HepG2 (cell line): ENCODE measurements at regions not wholly inside any gene's neighbourhood (a gene's known extent, or its start where the extent isn't known, plus 50 kb on each side); places are given as distances from the start of the nearest gene placed in this dataset.
A peak's percentile ranks its signal among the peaks of the same experiment; 100 is the strongest.

ENCODE experiments used
- ARID5B ChIP-seq: IDR thresholded peaks from 2 replicates; pipeline ENCODE4 v1.4.0; 2020; ENCODE audit warnings: mild to moderate bottlenecking, missing genetic modification reagents
- BATF2 ChIP-seq: sonication (generic); formaldehyde crosslinking; IDR thresholded peaks from 2 replicates; pipeline ENCODE4 v1.8.0; 2022; ENCODE audit warnings: mild to moderate bottlenecking, missing genetic modification reagents, moderate library complexity
- CAMTA2 ChIP-seq: sonication (generic); formaldehyde crosslinking; IDR thresholded peaks from 2 replicates; pipeline ENCODE4 v1.4.0; 2020; ENCODE audit warnings: mild to moderate bottlenecking, missing genetic modification reagents, borderline replicate concordance
- CHD2 ChIP-seq: IDR thresholded peaks from 2 replicates; pipeline ENCODE4 v1.6.1; 2011; ENCODE audit warnings: low read depth, low read length, improper control_type of control experiment
- DMTF1 ChIP-seq: sonication (generic); formaldehyde crosslinking; IDR thresholded peaks from 2 replicates; pipeline ENCODE4 v1.4.0; 2020; ENCODE audit warnings: mild to moderate bottlenecking, missing genetic modification reagents
- IRF2 ChIP-seq: IDR thresholded peaks from 2 replicates; pipeline ENCODE4 v1.6.1; 2018; ENCODE audit warnings: missing genetic modification reagents, missing compliant biosample characterization
- MAX ChIP-seq: IDR thresholded peaks from 2 replicates; pipeline ENCODE4 v1.6.1; 2012; ENCODE audit warnings: inconsistent platforms
- MED13 ChIP-seq: sonication (generic); formaldehyde crosslinking; IDR thresholded peaks from 2 replicates; pipeline ENCODE4 v1.5.0; 2020; ENCODE audit warnings: missing genetic modification reagents
- NONO ChIP-seq, 2 experiments: fragments of 450-650 bp in 1 of 2; sonication (generic) in 1 of 2; formaldehyde crosslinking in 1 of 2; IDR thresholded peaks in 1 of 2; conservative IDR thresholded peaks in 1 of 2; 2 replicates each; pipeline versions ENCODE4 v1.6.1 to v1.8.0; 2017 to 2022; ENCODE audit warnings: mild to moderate bottlenecking in 1 of 2, missing genetic modification reagents in 1 of 2, moderate library complexity in 1 of 2
- ZMYM4 ChIP-seq: sonication (generic); formaldehyde crosslinking; IDR thresholded peaks from 2 replicates; pipeline ENCODE4 v1.8.1; 2023; ENCODE audit warnings: mild to moderate bottlenecking, missing genetic modification reagents
- ZNF407 ChIP-seq: sonication (generic); formaldehyde crosslinking; IDR thresholded peaks from one replicate; pipeline ENCODE4 v1.5.1; 2020; ENCODE audit warnings: mild to moderate bottlenecking, missing genetic modification reagents; ENCODE audit errors: not compliant biosample characterization
- ZNF678 ChIP-seq: sonication (generic); formaldehyde crosslinking; IDR thresholded peaks from 2 replicates; pipeline ENCODE4 v1.4.0; 2020; ENCODE audit warnings: mild to moderate bottlenecking, missing genetic modification reagents

GRCh38 chr1:222465211-222466041 is 82.5 kb downstream of the HHIPL2 start (continued):
- TF ChIP-seq ZNF407 (CRISPR knock-in tag): peak; percentile 35
- peak; percentile 96 for TF ChIP-seq ZNF678 (CRISPR knock-in tag)
- TF ChIP-seq CHD2: peak; percentile 32; the same call in 1 of the 2 replicates
- TF ChIP-seq CAMTA2 (CRISPR knock-in tag): 0 out of 2 replicates have a peak, but pooled peaks have one; percentile 41
- TF ChIP-seq BATF2 (CRISPR knock-in tag): no peak
- TF ChIP-seq MAX: peak; percentile 100
- peak; percentile 82 for TF ChIP-seq ARID5B (CRISPR knock-in tag)
- TF ChIP-seq IRF2 (CRISPR knock-in tag): peak; percentile 44; the same call in 1 of the 2 replicates
- TF ChIP-seq DMTF1: 0 out of 2 replicates have a peak, but pooled peaks have one; percentile 61
- no peak for TF ChIP-seq NONO (IDR thresholded peaks at IDR 0.05)
- TF ChIP-seq NONO (CRISPR knock-in tag; conservative IDR thresholded peaks at IDR 0.05): peak; percentile 91
- no peak for TF ChIP-seq MED13
- peak; percentile 92; the same call in 1 of the 2 replicates for TF ChIP-seq ZMYM4 (CRISPR knock-in tag)
